ENCODE measurements at regions not wholly inside any gene's neighbourhood (a gene's known extent, or its start where the extent isn't known, plus 50 kb on each side); places are given as distances from the start of the nearest gene placed in this dataset.

DNA sequence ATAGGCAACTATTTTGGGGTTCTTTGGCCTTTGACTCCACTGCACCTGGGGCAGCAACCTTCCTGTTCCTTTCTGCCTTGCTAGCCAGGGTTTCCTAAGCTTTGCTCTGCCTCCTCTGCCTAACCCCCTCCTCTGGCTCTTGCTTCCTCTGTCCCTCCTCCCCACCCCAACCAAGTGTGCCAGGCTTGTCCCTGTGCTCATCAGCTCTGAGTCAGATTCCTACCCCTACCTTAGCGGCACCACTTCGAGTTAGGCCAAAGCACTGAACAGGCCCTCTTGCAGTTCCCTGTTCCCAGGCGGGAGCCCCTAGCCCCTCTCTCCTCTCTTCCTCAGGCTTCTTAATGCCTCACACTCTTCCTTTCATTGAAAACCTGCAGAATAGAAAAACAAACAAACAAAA is 74.8 kb upstream of the HAO2 start (continued):
- no peak for TF ChIP-seq NCOA2 (IDR thresholded peaks at IDR 0.05; ENCODE audit: partially characterized antibody in 2 of 2)

DNA sequence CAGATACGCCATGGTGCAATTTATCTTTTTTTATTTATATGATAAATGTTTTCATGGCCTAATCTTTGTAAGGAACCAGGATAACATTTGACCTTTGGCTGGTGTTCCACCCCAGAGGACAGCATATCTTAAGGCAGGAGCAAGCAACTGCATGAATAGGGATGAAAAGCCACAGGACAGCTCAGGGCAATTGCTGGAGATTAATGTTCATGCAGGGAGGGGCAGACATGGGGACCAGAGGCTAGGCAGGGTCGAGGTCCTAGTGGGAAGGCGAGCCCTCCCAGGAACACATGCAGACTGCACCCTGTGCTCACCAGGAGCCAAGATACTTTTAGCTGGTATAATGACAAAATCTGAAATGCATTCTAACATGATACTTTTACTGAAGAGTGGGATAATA is 74.4 kb upstream of the HAO2 start:
- Histone ChIP-seq H3K4me2 (ENCODE audit: insufficient read depth, low read length) (no peak overlapping the region), H2AFZ (ENCODE audit: low read depth, low read length) (no peak overlapping the region), H4K20me1 (replicated peaks; ENCODE audit: control insufficient read depth, insufficient read depth, low read length) (no peaks in the 10 kb centered on the region), H3K9me1 (ENCODE audit: control insufficient read depth, insufficient read depth, low read length) (no peaks in the 10 kb centered on the region), H3K4me1 (replicated peaks in 1 of 2; ENCODE audit: control insufficient read depth in 2 of 2, insufficient read depth in 2 of 2, low read length in 2 of 2) (no peaks in the 10 kb centered on the region), H3K79me2 (ENCODE audit: control insufficient read depth, insufficient read depth, low read length) (no peaks in the 10 kb centered on the region), H3K27ac (ENCODE audit: extremely low read depth, low read depth, low read length) (no peak overlapping the region), H3K4me3 (no peak overlapping the region), H3K36me3 (ENCODE audit: control insufficient read depth, insufficient read depth, low read length) (no peaks in the 10 kb centered on the region; the same call in 2 of the 3 replicates), H3K9ac (ENCODE audit: insufficient read depth in 1 of 2, low read depth in 2 of 2, low read length in 2 of 2) (no peak overlapping the region), H3K27me3 (ENCODE audit: control insufficient read depth in 2 of 2, insufficient read depth in 2 of 2, low read length in 2 of 2) (no peaks in the 10 kb centered on the region; a peak in 1 of 5 replicates), H3K9me3 (replicated peaks; ENCODE audit: control insufficient read depth, insufficient read depth, low read depth, low read length) (no peaks in the 10 kb centered on the region)
- intact Hi-C loops (cut with micrococcal nuclease) (no loop called here), in situ Hi-C loops (cut with MboI) (no loop called here)
- no peak for DNase-seq (ENCODE audit: extremely low read depth in 1 of 4, low spot score in 3 of 4)
- POLR2A ChIA-PET: interaction anchor here (0.6 kb wide), 1 partner anchor 153 kb away, joined by 5 read pairs; no protein-coding TSS in a partner anchor
- CTCF ChIA-PET (ENCODE audit: low intra/inter-chr PET ratio): no interaction called here
- no TSS peak for BruUV-seq (replicated peaks)
- FAIRE-seq: no peak
- WGBS (ENCODE audit: insufficient coverage, low coverage, missing lambda C conversion rate): 2% methylated on average over 3 of the region's 3 CpGs
- TF ChIP-seq ZNF384 (IDR thresholded peaks at IDR 0.05; ENCODE audit: low read depth, low read length): no peak
- no peak for TF ChIP-seq HDAC8 (tag; IDR thresholded peaks at IDR 0.05)
- no peak for TF ChIP-seq SMARCA4 (IDR thresholded peaks at IDR 0.05)
- no peak for TF ChIP-seq ERF (CRISPR knock-in tag; IDR thresholded peaks at IDR 0.05)
- TF ChIP-seq L3MBTL2 (IDR thresholded peaks at IDR 0.05): no peak
- TF ChIP-seq NELFE (IDR thresholded peaks at IDR 0.05; ENCODE audit: insufficient read depth, insufficient read length): no peak
- no peak for TF ChIP-seq ZZZ3 (IDR thresholded peaks at IDR 0.05)
- no peak for TF ChIP-seq NCOA6 (IDR thresholded peaks at IDR 0.05)
- no peak for TF ChIP-seq ZNF165 (CRISPR knock-in tag; IDR thresholded peaks at IDR 0.05; ENCODE audit: borderline replicate concordance)
- TF ChIP-seq NR4A1 (CRISPR knock-in tag; IDR thresholded peaks at IDR 0.05): no peak
- no peak for TF ChIP-seq NR4A1 (tag; IDR thresholded peaks at IDR 0.05)
- TF ChIP-seq ZKSCAN3 (CRISPR knock-in tag; IDR thresholded peaks at IDR 0.05): no peak
- TF ChIP-seq MXI1 (IDR thresholded peaks at IDR 0.05; ENCODE audit: low read depth, low read length): no peak
- TF ChIP-seq DACH1 (IDR thresholded peaks at IDR 0.05; ENCODE audit: partially characterized antibody): no peak
- TF ChIP-seq, protein P1, sequence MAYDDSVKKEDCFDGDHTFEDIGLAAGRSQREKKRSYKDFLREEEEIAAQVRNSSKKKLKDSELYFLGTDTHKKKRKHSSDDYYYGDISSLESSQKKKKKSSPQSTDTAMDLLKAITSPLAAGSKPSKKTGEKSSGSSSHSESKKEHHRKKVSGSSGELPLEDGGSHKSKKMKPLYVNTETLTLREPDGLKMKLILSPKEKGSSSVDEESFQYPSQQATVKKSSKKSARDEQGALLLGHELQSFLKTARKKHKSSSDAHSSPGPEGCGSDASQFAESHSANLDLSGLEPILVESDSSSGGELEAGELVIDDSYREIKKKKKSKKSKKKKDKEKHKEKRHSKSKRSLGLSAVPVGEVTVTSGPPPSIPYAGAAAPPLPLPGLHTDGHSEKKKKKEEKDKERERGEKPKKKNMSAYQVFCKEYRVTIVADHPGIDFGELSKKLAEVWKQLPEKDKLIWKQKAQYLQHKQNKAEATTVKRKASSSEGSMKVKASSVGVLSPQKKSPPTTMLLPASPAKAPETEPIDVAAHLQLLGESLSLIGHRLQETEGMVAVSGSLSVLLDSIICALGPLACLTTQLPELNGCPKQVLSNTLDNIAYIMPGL (CRISPR knock-in tag; IDR thresholded peaks at IDR 0.05): no peak
- no peak for TF ChIP-seq SRSF1 (IDR thresholded peaks at IDR 0.05; ENCODE audit: low read depth, low read length)
- no peak for TF ChIP-seq ZSCAN29 (IDR thresholded peaks at IDR 0.05)
- no peak for TF ChIP-seq STAG1 (CRISPR knock-in tag; IDR thresholded peaks at IDR 0.05; ENCODE audit: borderline replicate concordance)
- TF ChIP-seq, protein P2, sequence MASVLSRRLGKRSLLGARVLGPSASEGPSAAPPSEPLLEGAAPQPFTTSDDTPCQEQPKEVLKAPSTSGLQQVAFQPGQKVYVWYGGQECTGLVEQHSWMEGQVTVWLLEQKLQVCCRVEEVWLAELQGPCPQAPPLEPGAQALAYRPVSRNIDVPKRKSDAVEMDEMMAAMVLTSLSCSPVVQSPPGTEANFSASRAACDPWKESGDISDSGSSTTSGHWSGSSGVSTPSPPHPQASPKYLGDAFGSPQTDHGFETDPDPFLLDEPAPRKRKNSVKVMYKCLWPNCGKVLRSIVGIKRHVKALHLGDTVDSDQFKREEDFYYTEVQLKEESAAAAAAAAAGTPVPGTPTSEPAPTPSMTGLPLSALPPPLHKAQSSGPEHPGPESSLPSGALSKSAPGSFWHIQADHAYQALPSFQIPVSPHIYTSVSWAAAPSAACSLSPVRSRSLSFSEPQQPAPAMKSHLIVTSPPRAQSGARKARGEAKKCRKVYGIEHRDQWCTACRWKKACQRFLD (CRISPR knock-in tag; IDR thresholded peaks at IDR 0.05): no peak
- TF ChIP-seq TCFL5 (CRISPR knock-in tag; conservative IDR thresholded peaks at IDR 0.05): no peak
- ATAC-seq: no peak
